Esophagus squamous epithelium (tissue), 4 donors: ENCODE measurements at regions not wholly inside any gene's neighbourhood (a gene's known extent, or its start where the extent isn't known, plus 50 kb on each side); places are given as distances from the start of the nearest gene placed in this dataset.

Experiments
- CTCF ChIP-seq, 6 experiments: fragments of 450-650 bp in 4 of 6; fragments of 200-600 bp in 2 of 6; sonication (generic) in 2 of 6; IDR thresholded peaks; one replicate each; pipeline ENCODE4 v1.5.1; 2016 to 2019; ENCODE audit warnings: antibody characterized with exemption in 6 of 6, mild to moderate bottlenecking in 4 of 6, moderate library complexity in 4 of 6
- POLR2A ChIP-seq, 4 donors: fragments of 450-650 bp; IDR thresholded peaks; one replicate each; pipeline ENCODE4 v1.6.1; 2017; ENCODE audit warnings: antibody characterized with exemption in 4 of 4, mild to moderate bottlenecking in 4 of 4, moderate library complexity in 3 of 4

- no peak for TF ChIP-seq CTCF (IDR thresholded peaks at IDR 0.05)
- no peak for TF ChIP-seq POLR2A (IDR thresholded peaks at IDR 0.05)
Observed at GRCh38 chr13:78060966-78061365, 142.3 kb upstream of the EDNRB start.
